Ascending aorta (tissue), 2 donors: ENCODE measurements at regions not wholly inside any gene's neighbourhood (a gene's known extent, or its start where the extent isn't known, plus 50 kb on each side); places are given as distances from the start of the nearest gene placed in this dataset.

ENCODE experiments used
- DNase-seq, 2 donors: peaks; one replicate each; pipeline ENCODE4 v3.0.0-alpha.2; 2019; ENCODE audit warnings: low spot score in 2 of 2
- H3K27ac ChIP-seq, 2 donors: fragments of 200-600 bp; sonication (generic); one replicate each; pipeline ENCODE4 v1.5.1; 2016 to 2017; ENCODE audit warnings: mild to moderate bottlenecking in 1 of 2
- H3K27me3 ChIP-seq: fragments of 200-600 bp; sonication (generic); one replicate; pipeline ENCODE4 v1.5.1; 2017
- H3K36me3 ChIP-seq, 2 donors: fragments of 200-600 bp; sonication (generic); one replicate each; pipeline ENCODE4 v1.5.1; 2016
- H3K4me1 ChIP-seq, 2 donors: fragments of 200-600 bp; sonication (generic); one replicate each; pipeline ENCODE4 v1.5.1; 2016 to 2017; ENCODE audit warnings: mild to moderate bottlenecking in 1 of 2
- H3K4me3 ChIP-seq, 2 donors: fragments of 200-600 bp; sonication (generic); one replicate each; pipeline ENCODE4 v1.5.1; 2016 to 2017; ENCODE audit warnings: mild to moderate bottlenecking in 1 of 2
- H3K9me3 ChIP-seq, 2 donors: fragments of 200-600 bp; sonication (generic); one replicate each; pipeline ENCODE4 v1.5.1; 2016
- CTCF ChIP-seq, 3 experiments: fragments of 200-600 bp in 2 of 3; fragments of 450-650 bp in 1 of 3; sonication (generic) in 2 of 3; IDR thresholded peaks; one replicate each; pipeline ENCODE4 v1.5.1; 2016 to 2019; ENCODE audit warnings: antibody characterized with exemption in 3 of 3, mild to moderate bottlenecking in 1 of 3, moderate library complexity in 1 of 3
- intact Hi-C: fragments of 100-400 bp; cut with DNase I; formaldehyde crosslinking; loops from one replicate; pipeline ENCODE4 v1.15.1; 2023

DNA sequence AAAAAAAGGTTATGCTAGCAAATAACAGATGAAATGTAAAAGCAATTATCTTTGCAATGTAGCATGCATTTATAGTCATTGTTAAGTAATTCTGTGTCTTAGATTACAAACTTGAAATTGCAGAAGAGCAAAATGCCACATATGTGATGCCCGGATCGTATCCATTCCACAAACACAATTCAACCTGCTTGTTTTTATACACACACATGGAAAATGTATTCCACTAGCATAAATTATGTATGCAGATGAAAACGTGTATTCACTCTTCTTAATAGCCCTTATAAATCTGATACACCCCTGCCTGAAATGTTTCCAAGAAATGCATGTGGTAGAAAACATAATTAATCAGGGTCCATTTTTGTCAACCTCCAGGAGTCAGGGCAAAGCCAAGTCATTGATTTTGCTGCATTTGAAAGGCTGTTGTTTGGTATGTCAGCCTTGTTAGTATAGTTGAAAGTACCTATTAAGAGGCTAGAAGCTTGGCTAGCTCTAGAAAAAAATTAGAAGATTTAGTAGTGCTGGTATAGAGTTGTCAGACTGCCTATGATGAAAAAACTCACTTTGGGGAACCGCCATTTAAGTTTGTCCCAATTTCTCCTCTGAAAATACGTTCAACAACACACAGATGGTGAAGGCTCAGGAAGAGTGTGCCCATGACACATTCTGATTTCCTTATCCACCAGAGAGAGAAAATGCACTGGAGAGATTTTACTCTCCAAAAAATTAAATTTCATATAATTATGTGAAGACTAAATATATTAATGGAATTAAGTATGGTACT, 69.2 kb upstream of the TMC3 start:
- Histone ChIP-seq H3K9me3 (peaks cover 0 to 7% of the 10 kb centered on the region in 2 donors), H3K4me1 (no peaks in the 10 kb centered on the region), H3K36me3 (no peaks in the 10 kb centered on the region), H3K27me3 (no peaks in the 10 kb centered on the region), H3K4me3 (no peak overlapping the region), H3K27ac (no peak overlapping the region)
- DNase-seq = no peak
- no peak for TF ChIP-seq CTCF (IDR thresholded peaks at IDR 0.05)
- intact Hi-C loops = no loop called here

GRCh38 chr15:81442454-81442853, 68.4 kb upstream of the TMC3 start:
- H3K9me3 ChIP-seq = peaks cover 0 to 7% of the 10 kb centered on the region in 2 donors
- no peaks in the 10 kb centered on the region for H3K27me3 ChIP-seq
- intact Hi-C loops = no loop called here
- no peaks in the 10 kb centered on the region for H3K36me3 ChIP-seq
- H3K4me3 ChIP-seq = no peak overlapping the region
- H3K4me1 ChIP-seq = no peaks in the 10 kb centered on the region
- no peak for DNase-seq
- TF ChIP-seq CTCF (IDR thresholded peaks at IDR 0.05) = no peak
- H3K27ac ChIP-seq = no peak overlapping the region

DNA sequence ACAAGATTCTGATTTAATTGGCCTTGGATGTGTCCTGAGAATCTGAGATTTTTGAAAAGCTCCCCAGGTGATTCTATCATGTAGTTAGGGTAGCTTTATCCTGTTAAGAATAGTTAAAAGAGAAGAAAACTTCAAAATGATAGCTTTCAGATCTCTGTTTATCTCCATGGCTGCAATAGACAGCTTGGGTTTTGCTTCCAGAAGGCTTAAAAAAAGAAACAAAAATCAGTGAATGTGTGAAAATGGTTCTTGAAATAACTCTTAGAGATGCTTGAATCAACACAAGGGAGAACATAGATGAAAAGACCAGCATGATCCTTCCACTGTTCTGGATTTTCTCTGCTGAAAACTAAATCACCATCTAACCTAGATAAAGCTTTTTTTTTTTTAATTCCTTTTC, 60.8 kb upstream of the TMC3 start:
- Histone ChIP-seq H3K27ac (no peak overlapping the region), H3K27me3 (no peaks in the 10 kb centered on the region), H3K9me3 (no peaks in the 10 kb centered on the region), H3K4me3 (no peak overlapping the region), H3K4me1 (no peaks in the 10 kb centered on the region), H3K36me3 (no peaks in the 10 kb centered on the region)
- intact Hi-C loops = no loop called here
- TF ChIP-seq CTCF (IDR thresholded peaks at IDR 0.05) = no peak
- no peak for DNase-seq

GRCh38 chr15:81433462-81433861, 59.4 kb upstream of the TMC3 start:
- Histone ChIP-seq H3K27ac (no peak overlapping the region), H3K4me1 (no peaks in the 10 kb centered on the region), H3K9me3 (no peaks in the 10 kb centered on the region), H3K4me3 (no peak overlapping the region), H3K36me3 (no peaks in the 10 kb centered on the region), H3K27me3 (no peaks in the 10 kb centered on the region)
- TF ChIP-seq CTCF (IDR thresholded peaks at IDR 0.05) = no peak
- intact Hi-C loops = no loop called here
- no peak for DNase-seq

DNA sequence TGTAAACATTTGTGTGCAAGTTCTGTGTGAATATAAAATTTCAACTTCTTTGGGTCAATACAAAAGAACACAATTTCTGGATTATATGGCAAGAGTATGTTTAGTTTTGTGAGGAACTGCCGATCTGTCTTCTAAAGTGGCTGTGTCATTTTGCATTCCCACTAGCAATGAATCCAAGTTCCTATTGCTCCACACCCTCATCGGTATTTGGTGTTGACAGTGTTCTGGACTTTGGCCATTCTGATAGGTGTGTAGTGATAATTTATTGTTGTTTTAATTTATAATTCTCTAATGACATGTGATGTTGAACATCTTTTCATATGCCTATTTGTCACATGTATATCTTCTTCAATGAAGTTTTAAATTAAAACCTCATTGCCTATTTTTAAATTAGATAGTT, 58.2 kb upstream of the TMC3 start:
- H3K4me1 ChIP-seq = no peaks in the 10 kb centered on the region
- intact Hi-C loops = no loop called here
- no peaks in the 10 kb centered on the region for H3K9me3 ChIP-seq
- no peaks in the 10 kb centered on the region for H3K27me3 ChIP-seq
- no peak for TF ChIP-seq CTCF (IDR thresholded peaks at IDR 0.05)
- DNase-seq = no peak
- H3K4me3 ChIP-seq = no peak overlapping the region
- no peak overlapping the region for H3K27ac ChIP-seq
- no peaks in the 10 kb centered on the region for H3K36me3 ChIP-seq

DNA sequence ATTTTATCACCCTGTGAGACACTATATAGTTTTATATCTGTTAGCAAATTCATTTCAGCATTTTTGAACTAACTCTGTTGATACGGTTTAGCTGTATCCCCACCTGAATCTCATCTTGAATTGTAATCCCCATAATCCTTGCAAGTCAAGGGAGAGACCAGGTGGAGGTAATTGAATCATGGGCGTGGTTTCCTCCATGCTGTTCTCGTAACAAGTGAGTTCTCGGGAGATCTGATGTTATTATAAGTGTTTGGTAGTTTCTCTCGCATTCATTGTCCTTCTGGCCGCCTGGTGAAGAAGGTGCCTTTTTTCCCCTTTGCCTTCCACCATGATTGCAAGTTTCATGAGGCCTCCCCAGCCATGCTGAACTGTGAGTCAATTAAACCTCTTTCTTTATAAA, 53.2 kb upstream of the TMC3 start:
- intact Hi-C loops = no loop called here
- Histone ChIP-seq H3K27me3 (no peaks in the 10 kb centered on the region), H3K4me3 (no peak overlapping the region), H3K4me1 (no peaks in the 10 kb centered on the region), H3K36me3 (no peaks in the 10 kb centered on the region), H3K27ac (no peak overlapping the region), H3K9me3 (no peaks in the 10 kb centered on the region)
- TF ChIP-seq CTCF (IDR thresholded peaks at IDR 0.05) = no peak
- no peak for DNase-seq
